HG03460 (cell line): ENCODE measurements at regions not wholly inside any gene's neighbourhood (a gene's known extent, or its start where the extent isn't known, plus 50 kb on each side); places are given as distances from the start of the nearest gene placed in this dataset.
"Not testable (repeated sequence)": the region's sequence is repeated elsewhere in the genome, so short reads cannot be mapped to it uniquely, and the experiment has no call there.

Source experiments
- ATAC-seq: cut with Tn5 transposase; IDR thresholded peaks from one replicate; pipeline ENCODE4 v1.9.1; 2021; ENCODE audit not compliant: unreplicated experiment

GRCh38 chrX:125654501-125654900 is 334.8 kb downstream of the TEX13C start:
- no peak for ATAC-seq

- no peak for ATAC-seq
Measured at GRCh38 chrX:125673758-125674157, 354.1 kb downstream of the TEX13C start.

GRCh38 chrX:125678258-125678657 is 358.6 kb downstream of the TEX13C start:
- no peak for ATAC-seq

- no peak for ATAC-seq
Measured at GRCh38 chrX:125680366-125680765, 360.7 kb downstream of the TEX13C start.

- ATAC-seq, result no peak
Measured at GRCh38 chrX:125681058-125681457, 361.4 kb downstream of the TEX13C start.

DNA sequence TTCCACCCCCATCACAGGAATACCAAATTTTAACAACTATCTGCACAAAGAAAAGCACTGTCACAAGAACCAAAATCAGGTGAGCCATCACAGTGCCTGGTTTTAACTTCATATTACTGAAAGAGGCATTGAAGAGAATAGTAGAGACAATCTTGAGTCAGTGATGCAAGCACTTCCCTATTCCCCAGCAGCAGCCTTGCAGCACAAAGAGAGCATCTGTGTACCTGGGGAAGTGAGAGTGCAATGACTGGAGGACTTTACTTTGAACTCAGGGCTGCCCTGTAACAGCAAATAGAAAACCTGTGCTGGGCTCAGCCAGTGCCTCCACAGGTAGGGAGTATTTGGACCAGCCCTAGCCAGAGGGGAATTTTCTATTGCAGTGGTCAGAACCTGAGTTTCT is 361.8 kb downstream of the TEX13C start:
- ATAC-seq, result no peak

GRCh38 chrX:125690522-125690921 is 370.9 kb downstream of the TEX13C start:
- not testable (repeated sequence) for ATAC-seq

GRCh38 chrX:125694171-125694570 is 374.5 kb downstream of the TEX13C start:
- ATAC-seq, result no peak

DNA sequence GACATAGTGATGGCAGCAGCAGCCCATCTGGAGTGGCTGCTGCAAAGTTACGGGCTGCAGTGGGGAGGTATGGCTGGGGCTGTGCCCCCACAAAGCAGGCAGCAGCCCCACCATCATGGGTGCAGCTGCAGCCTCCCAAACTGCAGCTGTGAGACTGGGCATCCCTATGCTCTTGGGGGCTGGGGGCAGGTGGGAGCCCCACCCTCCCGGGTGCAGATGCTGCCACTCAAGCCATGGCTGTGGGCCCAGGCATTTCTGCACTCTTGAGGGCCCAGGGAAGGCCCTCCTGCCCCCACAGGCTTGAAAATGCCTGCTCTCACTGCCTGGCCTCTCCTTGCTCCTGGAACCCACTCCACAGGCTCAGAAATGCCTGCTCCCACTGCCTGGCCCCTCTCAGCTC is 389.4 kb downstream of the TEX13C start:
- no peak for ATAC-seq

GRCh38 chrX:125709532-125709931 is 389.9 kb downstream of the TEX13C start:
- ATAC-seq, result no peak

DNA sequence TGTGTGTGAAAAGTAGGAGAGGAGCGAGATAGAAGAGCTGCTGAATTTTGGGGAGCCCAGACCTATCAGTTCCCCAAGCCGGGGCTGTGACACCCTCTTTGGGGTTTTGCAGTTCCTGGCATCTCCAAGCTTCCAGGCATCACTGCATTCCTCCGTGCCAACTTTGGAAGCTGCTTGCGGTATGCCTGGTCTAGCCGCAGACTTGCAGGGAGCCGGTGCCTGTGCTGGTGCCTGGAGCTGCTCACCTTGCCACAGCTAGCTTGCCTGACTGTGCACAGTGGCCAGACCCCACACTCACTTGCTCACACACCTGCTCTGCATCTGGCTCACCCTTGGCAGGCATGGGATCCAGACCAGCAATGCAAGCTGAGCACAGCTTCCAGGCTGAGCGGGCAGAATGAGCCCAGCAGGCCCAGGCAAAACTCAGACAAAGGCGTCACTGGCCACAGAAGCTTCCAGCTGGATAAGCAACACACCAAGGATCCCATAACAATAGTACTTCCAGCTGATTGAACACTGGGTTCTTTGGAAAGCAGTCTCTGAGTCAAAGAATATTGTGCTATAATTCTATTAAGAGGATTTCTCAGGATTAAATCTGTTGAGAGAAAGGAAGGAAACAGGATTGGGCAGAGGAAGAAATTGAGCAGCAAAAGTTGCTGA is 390.9 kb downstream of the TEX13C start:
- no peak for ATAC-seq

- no peak for ATAC-seq
Measured at GRCh38 chrX:125711103-125711502, 391.4 kb downstream of the TEX13C start.

- ATAC-seq, result no peak
Measured at GRCh38 chrX:125713633-125714032, 394.0 kb downstream of the TEX13C start.

DNA sequence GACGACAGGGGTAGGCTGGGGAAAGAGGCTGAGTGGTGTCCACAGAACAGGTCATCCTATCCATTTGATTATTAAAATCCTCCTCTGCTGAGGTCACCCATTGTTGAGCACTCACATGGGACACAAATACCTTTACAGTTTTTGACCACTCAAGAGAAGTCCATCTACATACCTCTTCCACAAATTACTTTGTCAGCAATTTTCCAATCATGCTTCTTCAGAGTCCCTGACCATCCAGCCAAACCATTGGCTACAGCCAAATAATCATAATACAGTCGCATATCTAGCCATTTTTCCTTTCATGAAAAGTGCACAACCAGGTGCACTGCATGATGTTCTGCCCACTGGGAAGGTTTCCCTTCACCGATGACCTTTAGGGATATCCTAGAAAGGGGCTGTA is 407.4 kb downstream of the TEX13C start:
- ATAC-seq, result no peak

DNA sequence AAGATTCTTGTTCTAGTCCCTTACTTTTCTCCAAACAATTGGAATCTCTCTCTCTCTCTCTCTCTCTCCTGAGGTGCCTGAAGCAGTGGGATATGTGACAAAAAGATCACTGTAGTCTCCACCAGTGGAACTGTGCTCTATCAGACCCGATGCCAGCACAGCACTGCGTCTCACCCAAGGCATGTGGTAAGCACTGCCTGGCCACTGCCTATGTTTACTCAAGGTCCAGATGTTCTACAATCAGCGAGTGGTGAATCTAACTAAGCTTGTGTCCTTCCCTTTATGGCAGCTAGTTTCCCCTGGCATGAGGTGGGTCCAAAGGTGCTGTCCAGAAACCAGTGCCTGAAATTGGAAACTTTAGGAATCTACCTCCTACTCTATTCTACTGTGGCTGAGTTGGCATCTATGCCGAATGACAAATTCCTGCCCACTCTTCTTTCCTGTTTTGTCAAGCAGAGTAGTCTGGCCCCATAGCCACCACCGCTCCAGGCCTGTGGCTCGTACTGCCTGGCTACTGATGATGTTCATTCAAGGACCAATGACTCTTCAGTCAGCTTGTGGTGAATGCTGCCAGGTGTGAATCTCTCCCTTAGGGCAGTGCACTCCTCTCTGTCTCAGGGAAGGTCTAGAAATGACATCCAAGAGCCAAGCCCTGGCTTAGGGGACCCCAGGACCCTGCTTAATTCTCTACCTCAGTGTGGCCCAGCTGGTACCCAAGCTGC is 416.5 kb downstream of the TEX13C start:
- ATAC-seq, result no peak

GRCh38 chrX:125742811-125743210 is 423.1 kb downstream of the TEX13C start:
- ATAC-seq, result no peak

DNA sequence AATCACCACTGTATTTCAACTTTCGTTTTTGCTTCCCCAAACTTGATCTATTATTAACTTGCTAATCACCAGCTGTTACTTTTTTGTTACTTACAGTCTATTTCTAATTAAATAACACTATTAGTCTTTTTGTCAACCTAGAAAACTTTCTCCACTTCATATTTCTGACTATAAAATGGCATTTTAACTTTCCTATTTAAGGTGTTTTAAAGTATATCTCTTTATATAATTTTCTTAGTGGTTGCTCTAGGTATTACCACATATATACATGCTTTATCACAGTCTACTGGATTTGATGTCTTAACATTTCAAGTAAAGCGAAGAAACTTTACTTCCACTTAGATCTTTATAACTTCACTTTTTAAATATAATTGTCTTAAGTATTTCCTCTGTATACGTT is 421.2 kb downstream of the DCAF12L2 start:
- ATAC-seq, result no peak

DNA sequence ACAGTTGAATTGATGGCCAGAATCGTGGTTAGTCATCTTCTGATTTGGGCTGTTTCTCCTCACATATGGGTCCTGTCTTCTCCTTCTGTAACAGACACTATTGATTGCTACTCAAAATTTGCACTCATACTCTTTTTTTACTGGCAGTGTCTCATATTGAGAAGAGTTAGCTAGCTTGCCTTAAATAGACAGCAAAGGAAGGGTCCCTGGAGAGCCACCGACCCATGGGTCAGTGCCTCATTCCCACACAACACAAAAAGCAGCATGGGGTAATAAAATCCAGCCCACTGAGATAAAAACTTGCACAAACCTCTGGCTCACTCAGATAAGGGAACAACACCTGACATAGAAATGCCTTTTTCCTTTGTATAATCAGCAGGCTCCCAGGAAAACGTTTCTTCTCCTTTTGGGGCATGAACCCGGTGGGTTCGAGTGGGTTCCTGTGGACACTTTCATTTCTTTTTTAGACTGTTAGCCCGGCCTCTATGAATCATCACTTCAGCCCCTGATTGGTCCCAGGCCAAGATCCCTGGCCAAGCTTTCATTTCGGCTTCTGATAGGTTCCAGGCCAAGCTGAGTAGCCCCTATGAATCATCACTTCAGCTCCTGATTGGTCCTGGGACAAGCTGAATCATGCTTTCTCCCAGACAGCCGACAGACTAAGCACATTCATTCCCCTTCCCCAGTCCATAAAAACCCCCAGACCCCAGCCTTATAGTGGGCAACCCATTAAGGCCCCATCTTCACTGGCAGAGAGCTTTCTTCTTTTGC is 408.1 kb downstream of the DCAF12L2 start:
- no peak for ATAC-seq

DNA sequence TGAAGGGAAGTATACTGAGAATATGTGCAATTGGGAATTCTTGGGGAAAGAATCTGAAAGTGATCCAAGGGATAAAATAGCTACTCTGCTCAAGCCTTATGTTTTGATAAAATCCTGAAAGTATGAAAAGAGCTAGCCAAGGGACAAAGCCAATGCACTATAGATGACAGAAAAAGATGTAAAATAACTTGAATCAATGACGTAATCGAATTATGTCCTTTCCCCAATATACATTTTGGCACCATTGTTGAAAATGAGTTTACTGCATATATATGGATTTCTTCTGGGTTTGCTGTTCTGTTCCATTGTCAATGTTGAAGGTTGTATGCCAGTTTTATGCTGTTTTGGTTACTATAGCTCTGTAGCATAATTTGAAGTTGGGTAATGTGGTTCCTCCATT is 407.3 kb downstream of the DCAF12L2 start:
- no peak for ATAC-seq

DNA sequence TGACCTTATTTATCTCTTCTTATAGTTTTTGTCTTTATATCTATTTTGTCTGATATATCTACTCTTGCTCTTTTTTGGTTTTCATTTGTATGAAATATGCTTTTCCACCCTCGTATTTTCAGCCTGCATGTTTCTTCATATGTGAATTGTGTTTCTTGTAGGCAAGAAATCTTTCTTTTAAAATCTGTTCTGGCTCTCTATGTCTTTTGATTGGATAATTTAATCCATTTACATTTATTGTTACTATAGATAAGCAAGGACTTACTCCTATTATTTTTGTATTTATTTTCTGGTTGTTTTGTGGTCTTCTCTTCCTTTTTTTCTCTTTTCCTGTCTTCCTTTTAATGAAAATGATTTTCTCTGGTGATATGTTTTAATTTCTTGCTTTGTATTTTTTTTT is 403.1 kb downstream of the DCAF12L2 start:
- ATAC-seq, result no peak

GRCh38 chrX:125765347-125765746 is 400.7 kb downstream of the DCAF12L2 start:
- no peak for ATAC-seq

- ATAC-seq, result no peak
Measured at GRCh38 chrX:125769628-125770027, 396.5 kb downstream of the DCAF12L2 start.
